ENCODE measurements at regions not wholly inside any gene's neighbourhood (a gene's known extent, or its start where the extent isn't known, plus 50 kb on each side); places are given as distances from the start of the nearest gene placed in this dataset.

DNA sequence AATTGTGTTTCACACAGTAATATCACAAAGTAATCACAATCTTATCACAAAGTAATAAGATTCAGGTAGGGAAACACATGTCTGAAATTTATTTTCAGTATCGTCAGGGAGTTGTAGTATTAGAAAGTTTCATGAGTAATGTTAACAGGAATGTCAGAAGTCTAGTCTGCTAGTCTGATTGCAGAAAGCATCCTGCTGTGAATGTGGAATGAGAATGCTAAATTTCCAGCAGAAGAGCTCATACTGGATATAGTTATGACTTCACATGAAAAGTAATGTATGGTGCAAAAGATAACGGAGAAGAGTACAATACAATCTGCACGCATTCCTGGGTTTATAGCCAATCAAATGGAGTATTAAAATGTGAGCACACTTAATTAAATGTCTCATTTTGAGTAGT, 494.7 kb upstream of the SETBP1 start:
- peaks cover 21 to 25% of the 10 kb centered on the region in 2 experiments for H3K9me3 ChIP-seq (ENCODE audit: control insufficient read depth in 1 of 2, insufficient read depth in 1 of 2, low read depth in 1 of 2, low read length in 2 of 2)
- no peak for ATAC-seq
- H3K36me3 ChIP-seq (ENCODE audit: control insufficient read depth in 1 of 2, insufficient read depth in 2 of 2, low read length in 2 of 2): no peaks in the 10 kb centered on the region
- no peaks in the 10 kb centered on the region for H3K9me2 ChIP-seq (ENCODE audit: insufficient read depth)
- no peak overlapping the region for H3K4me2 ChIP-seq (ENCODE audit: low read length)
- no TSS peak for BruUV-seq (replicated peaks)
- ChIA-PET RAD21 (ENCODE audit: low non-redundant PET in 1 of 2, low total read pairs in 2 of 2, uncharacterized antibody in 2 of 2, unreplicated experiment in 2 of 2) (no interaction called here), CTCF (no interaction called here), POLR2A (no interaction called here)
- H3K9ac ChIP-seq (ENCODE audit: low read length): no peak overlapping the region
- H2AFZ ChIP-seq (ENCODE audit: low read depth, low read length, poor library complexity, severe bottlenecking): no peak overlapping the region
- no peaks in the 10 kb centered on the region for H4K20me1 ChIP-seq (ENCODE audit: insufficient read depth)
- intact Hi-C loops (cut with micrococcal nuclease): no loop called here
- H3K4me1 ChIP-seq (ENCODE audit: control insufficient read depth in 1 of 2, insufficient read depth in 2 of 2, low read length in 2 of 2): no peaks in the 10 kb centered on the region
- H3K27ac ChIP-seq (ENCODE audit: low read depth, low read length): no peak overlapping the region
- no peaks in the 10 kb centered on the region for H3K27me3 ChIP-seq (ENCODE audit: insufficient read depth, low read length)
- DNase-seq (ENCODE audit: low read depth, low spot score): no peak
- H3K79me2 ChIP-seq (ENCODE audit: insufficient read depth, low read length): no peaks in the 10 kb centered on the region
- no peak overlapping the region for H3K4me3 ChIP-seq (replicated peaks in 1 of 2; ENCODE audit: low read depth in 1 of 2, low read length in 2 of 2)
- TF ChIP-seq FOSL1 (IDR thresholded peaks at IDR 0.05; ENCODE audit: low read depth): no peak
- TF ChIP-seq SIN3A (IDR thresholded peaks at IDR 0.05; ENCODE audit: low read depth): no peak
- TF ChIP-seq RAD21 (IDR thresholded peaks at IDR 0.05; ENCODE audit: low read depth): no peak
- no peak for TF ChIP-seq CBX3 (IDR thresholded peaks at IDR 0.05; ENCODE audit: low read depth)
- TF ChIP-seq, protein P1, sequence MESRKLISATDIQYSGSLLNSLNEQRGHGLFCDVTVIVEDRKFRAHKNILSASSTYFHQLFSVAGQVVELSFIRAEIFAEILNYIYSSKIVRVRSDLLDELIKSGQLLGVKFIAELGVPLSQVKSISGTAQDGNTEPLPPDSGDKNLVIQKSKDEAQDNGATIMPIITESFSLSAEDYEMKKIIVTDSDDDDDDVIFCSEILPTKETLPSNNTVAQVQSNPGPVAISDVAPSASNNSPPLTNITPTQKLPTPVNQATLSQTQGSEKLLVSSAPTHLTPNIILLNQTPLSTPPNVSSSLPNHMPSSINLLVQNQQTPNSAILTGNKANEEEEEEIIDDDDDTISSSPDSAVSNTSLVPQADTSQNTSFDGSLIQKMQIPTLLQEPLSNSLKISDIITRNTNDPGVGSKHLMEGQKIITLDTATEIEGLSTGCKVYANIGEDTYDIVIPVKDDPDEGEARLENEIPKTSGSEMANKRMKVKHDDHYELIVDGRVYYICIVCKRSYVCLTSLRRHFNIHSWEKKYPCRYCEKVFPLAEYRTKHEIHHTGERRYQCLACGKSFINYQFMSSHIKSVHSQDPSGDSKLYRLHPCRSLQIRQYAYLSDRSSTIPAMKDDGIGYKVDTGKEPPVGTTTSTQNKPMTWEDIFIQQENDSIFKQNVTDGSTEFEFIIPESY (IDR thresholded peaks at IDR 0.05; ENCODE audit: extremely low read depth, insufficient replicate concordance, low read length): no peak
- no peak for TF ChIP-seq ZFX (IDR thresholded peaks at IDR 0.05)
- no peak for TF ChIP-seq SP1 (IDR thresholded peaks at IDR 0.05; ENCODE audit: low read depth)
- no peak for TF ChIP-seq TCF7L2 (IDR thresholded peaks at IDR 0.05; ENCODE audit: borderline replicate concordance, extremely low read depth, insufficient read depth, insufficient read length)
- no peak for TF ChIP-seq EGR1 (IDR thresholded peaks at IDR 0.05; ENCODE audit: low read depth)
- TF ChIP-seq, protein P2, sequence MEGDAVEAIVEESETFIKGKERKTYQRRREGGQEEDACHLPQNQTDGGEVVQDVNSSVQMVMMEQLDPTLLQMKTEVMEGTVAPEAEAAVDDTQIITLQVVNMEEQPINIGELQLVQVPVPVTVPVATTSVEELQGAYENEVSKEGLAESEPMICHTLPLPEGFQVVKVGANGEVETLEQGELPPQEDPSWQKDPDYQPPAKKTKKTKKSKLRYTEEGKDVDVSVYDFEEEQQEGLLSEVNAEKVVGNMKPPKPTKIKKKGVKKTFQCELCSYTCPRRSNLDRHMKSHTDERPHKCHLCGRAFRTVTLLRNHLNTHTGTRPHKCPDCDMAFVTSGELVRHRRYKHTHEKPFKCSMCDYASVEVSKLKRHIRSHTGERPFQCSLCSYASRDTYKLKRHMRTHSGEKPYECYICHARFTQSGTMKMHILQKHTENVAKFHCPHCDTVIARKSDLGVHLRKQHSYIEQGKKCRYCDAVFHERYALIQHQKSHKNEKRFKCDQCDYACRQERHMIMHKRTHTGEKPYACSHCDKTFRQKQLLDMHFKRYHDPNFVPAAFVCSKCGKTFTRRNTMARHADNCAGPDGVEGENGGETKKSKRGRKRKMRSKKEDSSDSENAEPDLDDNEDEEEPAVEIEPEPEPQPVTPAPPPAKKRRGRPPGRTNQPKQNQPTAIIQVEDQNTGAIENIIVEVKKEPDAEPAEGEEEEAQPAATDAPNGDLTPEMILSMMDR (IDR thresholded peaks at IDR 0.05 in 2 of 3, conservative IDR thresholded peaks at IDR 0.05 in 1 of 3; ENCODE audit: borderline replicate concordance in 1 of 3, insufficient read depth in 1 of 3, low read depth in 2 of 3, low read length in 2 of 3): no peak
- TF ChIP-seq SRF (IDR thresholded peaks at IDR 0.05; ENCODE audit: low read depth): no peak
- no peak for TF ChIP-seq POLR2AphosphoS5 (IDR thresholded peaks at IDR 0.05; ENCODE audit: low read depth, low read length)
- TF ChIP-seq, protein P3, sequence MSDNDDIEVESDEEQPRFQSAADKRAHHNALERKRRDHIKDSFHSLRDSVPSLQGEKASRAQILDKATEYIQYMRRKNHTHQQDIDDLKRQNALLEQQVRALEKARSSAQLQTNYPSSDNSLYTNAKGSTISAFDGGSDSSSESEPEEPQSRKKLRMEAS (IDR thresholded peaks at IDR 0.05): no peak
- no peak for TF ChIP-seq EZH2 (IDR thresholded peaks at IDR 0.05)
- no peak for TF ChIP-seq ELF1 (IDR thresholded peaks at IDR 0.05; ENCODE audit: borderline replicate concordance, low read depth)
- TF ChIP-seq JUND (IDR thresholded peaks at IDR 0.05): no peak
- no peak for TF ChIP-seq CEBPB (IDR thresholded peaks at IDR 0.05; ENCODE audit: low read depth)
- TF ChIP-seq, protein P4, sequence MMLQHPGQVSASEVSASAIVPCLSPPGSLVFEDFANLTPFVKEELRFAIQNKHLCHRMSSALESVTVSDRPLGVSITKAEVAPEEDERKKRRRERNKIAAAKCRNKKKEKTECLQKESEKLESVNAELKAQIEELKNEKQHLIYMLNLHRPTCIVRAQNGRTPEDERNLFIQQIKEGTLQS (IDR thresholded peaks at IDR 0.05): no peak
- TF ChIP-seq YY1 (IDR thresholded peaks at IDR 0.05; ENCODE audit: extremely low read depth, insufficient replicate concordance, low read depth, low read length): no peak
- TF ChIP-seq ZNF274 (IDR thresholded peaks at IDR 0.05; ENCODE audit: low read depth, low read length): no peak

All from HCT116 (cell line).